ENCODE measurements at regions not wholly inside any gene's neighbourhood (a gene's known extent, or its start where the extent isn't known, plus 50 kb on each side); places are given as distances from the start of the nearest gene placed in this dataset.

- Histone ChIP-seq H3K9me3 (ENCODE audit: control insufficient read depth in 1 of 2, insufficient read depth in 1 of 2, low read depth in 1 of 2, low read length in 2 of 2) (no peaks in the 10 kb centered on the region), H3K4me2 (ENCODE audit: low read length) (no peak overlapping the region), H3K36me3 (ENCODE audit: control insufficient read depth in 1 of 2, insufficient read depth in 2 of 2, low read length in 2 of 2) (no peaks in the 10 kb centered on the region), H3K27me3 (ENCODE audit: insufficient read depth, low read length) (no peaks in the 10 kb centered on the region), H3K79me2 (ENCODE audit: insufficient read depth, low read length) (no peaks in the 10 kb centered on the region), H3K4me3 (replicated peaks in 1 of 2; ENCODE audit: low read depth in 1 of 2, low read length in 2 of 2) (no peak overlapping the region), H3K27ac (ENCODE audit: low read depth, low read length) (no peak overlapping the region), H4K20me1 (ENCODE audit: insufficient read depth) (no peaks in the 10 kb centered on the region), H3K4me1 (ENCODE audit: control insufficient read depth in 1 of 2, insufficient read depth in 2 of 2, low read length in 2 of 2) (no peaks in the 10 kb centered on the region), H3K9me2 (ENCODE audit: insufficient read depth) (no peaks in the 10 kb centered on the region), H2AFZ (ENCODE audit: low read depth, low read length, poor library complexity, severe bottlenecking) (no peak overlapping the region), H3K9ac (ENCODE audit: low read length) (no peak overlapping the region)
- peak; percentile 55 for TF ChIP-seq RAD21 (IDR thresholded peaks at IDR 0.05; ENCODE audit: low read depth)
- TF ChIP-seq YY1 (IDR thresholded peaks at IDR 0.05; ENCODE audit: extremely low read depth, insufficient replicate concordance, low read depth, low read length) = no peak
- peak; percentile 25 to 66 (median 34); a peak in 4 of 6 replicates for TF ChIP-seq CTCF (IDR thresholded peaks at IDR 0.05 in 2 of 3, conservative IDR thresholded peaks at IDR 0.05 in 1 of 3; ENCODE audit: borderline replicate concordance in 1 of 3, insufficient read depth in 1 of 3, low read depth in 2 of 3, low read length in 2 of 3)
- DNase-seq (ENCODE audit: low read depth, low spot score) (no peak), ATAC-seq (0 out of 2 replicates have a peak, but pooled peaks have one; percentile 47)
- ChIA-PET RAD21 (ENCODE audit: low non-redundant PET in 1 of 2, low total read pairs in 2 of 2, uncharacterized antibody in 2 of 2, unreplicated experiment in 2 of 2) (no interaction called here), CTCF (interaction anchor here (1.0 to 1.4 kb wide), 6 partner anchors 9 to 1580 kb away, joined by 3 to 4 read pairs (median 3); no protein-coding TSS in a partner anchor), POLR2A (no interaction called here)
- no TSS peak for BruUV-seq (replicated peaks)
- intact Hi-C loops (cut with micrococcal nuclease) = loop anchor here (5.0 kb wide), 1 partner anchor 1565 kb away; no protein-coding TSS in a partner anchor
Observed at GRCh38 chr13:65656740-65657329, 1573.3 kb downstream of the PCDH9 start.

- no peaks in the 10 kb centered on the region for H3K9me2 ChIP-seq (ENCODE audit: insufficient read depth)
- ATAC-seq = no peak
- intact Hi-C loops (cut with micrococcal nuclease) = no loop called here
- ChIA-PET CTCF (no interaction called here), POLR2A (no interaction called here), RAD21 (ENCODE audit: low non-redundant PET in 1 of 2, low total read pairs in 2 of 2, uncharacterized antibody in 2 of 2, unreplicated experiment in 2 of 2) (no interaction called here)
- no peaks in the 10 kb centered on the region for H3K36me3 ChIP-seq (ENCODE audit: control insufficient read depth in 1 of 2, insufficient read depth in 2 of 2, low read length in 2 of 2)
- no peak for DNase-seq (ENCODE audit: low read depth, low spot score)
- no TSS peak for BruUV-seq (replicated peaks)
- H4K20me1 ChIP-seq (ENCODE audit: insufficient read depth) = no peaks in the 10 kb centered on the region
- no peak overlapping the region for H3K4me3 ChIP-seq (replicated peaks in 1 of 2; ENCODE audit: low read depth in 1 of 2, low read length in 2 of 2)
- no peaks in the 10 kb centered on the region for H3K9me3 ChIP-seq (ENCODE audit: control insufficient read depth in 1 of 2, insufficient read depth in 1 of 2, low read depth in 1 of 2, low read length in 2 of 2)
- H3K27ac ChIP-seq (ENCODE audit: low read depth, low read length) = no peak overlapping the region
- H3K27me3 ChIP-seq (ENCODE audit: insufficient read depth, low read length) = no peaks in the 10 kb centered on the region
- no peaks in the 10 kb centered on the region for H3K4me1 ChIP-seq (ENCODE audit: control insufficient read depth in 1 of 2, insufficient read depth in 2 of 2, low read length in 2 of 2)
- no peak overlapping the region for H3K4me2 ChIP-seq (ENCODE audit: low read length)
- no peak overlapping the region for H3K9ac ChIP-seq (ENCODE audit: low read length)
- H3K79me2 ChIP-seq (ENCODE audit: insufficient read depth, low read length) = no peaks in the 10 kb centered on the region
- H2AFZ ChIP-seq (ENCODE audit: low read depth, low read length, poor library complexity, severe bottlenecking) = no peak overlapping the region
- TF ChIP-seq MAX (IDR thresholded peaks at IDR 0.05) (no peak), REST (IDR thresholded peaks at IDR 0.05; ENCODE audit: low read depth) (no peak), RAD21 (IDR thresholded peaks at IDR 0.05; ENCODE audit: low read depth) (no peak), ELF1 (IDR thresholded peaks at IDR 0.05; ENCODE audit: borderline replicate concordance, low read depth) (no peak), POLR2A (IDR thresholded peaks at IDR 0.05; ENCODE audit: borderline replicate concordance, extremely low read depth, insufficient read depth, insufficient read length) (no peak), EGR1 (IDR thresholded peaks at IDR 0.05; ENCODE audit: low read depth) (no peak), POLR2AphosphoS5 (IDR thresholded peaks at IDR 0.05; ENCODE audit: low read depth, low read length) (no peak), CBX3 (IDR thresholded peaks at IDR 0.05; ENCODE audit: low read depth) (no peak), CTCF (IDR thresholded peaks at IDR 0.05 in 2 of 3, conservative IDR thresholded peaks at IDR 0.05 in 1 of 3; ENCODE audit: borderline replicate concordance in 1 of 3, insufficient read depth in 1 of 3, low read depth in 2 of 3, low read length in 2 of 3) (no peak), SRF (IDR thresholded peaks at IDR 0.05; ENCODE audit: low read depth) (no peak)
Observed at GRCh38 chr13:65653613-65654012, 1576.5 kb downstream of the PCDH9 start.

Data from HCT116 (cell line).